ENCODE measurements at regions not wholly inside any gene's neighbourhood (a gene's known extent, or its start where the extent isn't known, plus 50 kb on each side); places are given as distances from the start of the nearest gene placed in this dataset.

DNA sequence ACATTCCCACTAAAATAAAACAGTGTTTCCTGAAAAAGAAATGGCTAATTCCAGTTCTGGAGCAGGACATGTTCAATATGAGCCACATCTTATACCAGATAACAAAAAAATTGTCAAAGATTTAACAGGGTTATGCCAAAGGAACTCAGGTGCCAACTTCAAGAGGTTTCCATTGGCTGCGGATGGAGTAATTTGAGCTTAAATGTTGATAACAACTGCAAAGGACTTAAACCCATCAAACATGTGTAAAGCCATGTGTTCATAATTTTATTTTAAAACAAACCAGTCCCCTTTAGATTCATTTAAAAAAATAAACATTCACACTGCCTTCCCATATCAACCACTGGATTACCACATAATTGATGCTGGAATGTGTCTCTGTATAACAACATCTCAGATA is 156.4 kb upstream of the PCDH18 start:
- TF ChIP-seq EZH2phosphoT487 (IDR thresholded peaks at IDR 0.05; ENCODE audit: insufficient read depth, low read depth) (no peak), EZH2 (IDR thresholded peaks at IDR 0.05; ENCODE audit: insufficient read depth, poor library complexity, severe bottlenecking) (no peak)

All from GM23248 (cell line).